CD4-positive, alpha-beta T cell treated with Interleukin-15 for 4 hours (primary cell): ENCODE measurements at regions not wholly inside any gene's neighbourhood (a gene's known extent, or its start where the extent isn't known, plus 50 kb on each side); places are given as distances from the start of the nearest gene placed in this dataset.
A peak's percentile ranks its signal among the peaks of the same experiment; 100 is the strongest.

Experiments used
- DNase-seq: peaks from one replicate; pipeline ENCODE4 v3.0.0-alpha.2; 2020; ENCODE audit warnings: low spot score

- no peak for DNase-seq
Measured at GRCh38 chr5:77948476-77948875, 172.3 kb upstream of the TBCA start.

DNA sequence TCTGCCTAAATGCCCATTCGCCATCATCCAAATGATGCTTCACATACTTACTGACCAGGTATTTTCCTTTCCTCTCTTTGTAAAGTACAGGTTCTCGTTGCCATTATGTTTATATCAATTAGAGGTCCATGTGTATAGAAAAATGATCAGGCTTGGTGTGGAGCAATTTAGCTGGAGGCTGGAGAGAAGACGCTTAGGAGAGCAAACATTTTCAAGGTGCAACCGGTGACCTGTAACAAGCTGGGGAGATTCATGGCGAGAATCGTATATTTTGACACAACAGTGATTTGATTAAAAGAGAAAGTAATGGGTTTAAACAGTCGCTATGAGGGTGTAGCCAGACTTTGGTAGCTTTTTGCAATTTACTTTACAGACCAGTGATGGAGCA, 170.9 kb upstream of the TBCA start:
- no peak for DNase-seq

- no peak for DNase-seq
Measured at GRCh38 chr5:77946381-77947040, 170.4 kb upstream of the TBCA start.

- no peak for DNase-seq
Measured at GRCh38 chr5:77945874-77946273, 169.7 kb upstream of the TBCA start.

DNA sequence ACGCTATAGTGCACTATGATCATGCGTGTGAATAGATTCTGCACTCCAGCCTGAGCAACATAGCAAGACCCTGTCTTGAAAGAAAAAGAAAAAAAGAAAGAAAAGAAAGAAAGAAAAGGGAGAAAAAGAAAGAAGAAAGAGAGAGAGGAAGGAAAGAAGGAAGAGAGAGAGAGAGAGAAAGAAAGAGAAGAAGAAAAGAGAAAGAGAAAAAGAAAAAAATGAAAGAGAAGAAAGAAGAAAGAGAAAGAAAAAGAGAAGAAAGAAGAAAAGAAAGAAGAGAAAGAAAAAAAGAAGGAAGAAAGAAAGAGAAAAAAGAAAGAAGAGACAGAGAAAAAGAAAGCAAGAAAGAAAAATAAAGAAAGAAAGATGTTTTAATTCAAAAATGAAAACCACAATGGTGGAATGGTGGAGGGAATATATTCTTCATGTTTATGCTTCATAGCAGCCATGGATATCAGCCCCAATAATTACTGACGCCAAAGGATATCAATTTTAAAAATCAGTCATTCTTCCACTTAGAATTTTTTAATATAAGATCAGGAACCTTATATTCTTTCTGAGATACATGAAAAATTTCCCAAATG, 168.7 kb upstream of the TBCA start:
- DNase-seq: no peak

DNA sequence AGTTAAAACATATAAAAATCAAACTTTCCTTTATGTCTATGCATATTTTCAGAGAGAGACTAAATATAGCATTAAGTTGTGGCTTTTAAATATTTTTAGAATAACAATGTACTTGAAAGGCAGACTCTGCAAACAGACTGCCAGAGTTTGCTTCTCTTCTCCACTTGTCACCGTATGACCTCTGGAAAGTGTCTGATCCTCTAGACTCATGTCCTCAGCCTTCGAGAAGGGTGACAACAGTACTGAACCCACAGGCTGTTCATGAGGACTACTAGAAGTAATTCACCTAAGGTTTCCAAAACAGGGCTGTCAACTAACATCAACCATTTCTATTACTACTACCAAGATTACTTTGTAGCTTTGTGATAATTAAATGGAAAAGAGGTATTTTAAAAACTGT, 167.7 kb upstream of the TBCA start:
- DNase-seq: no peak

DNA sequence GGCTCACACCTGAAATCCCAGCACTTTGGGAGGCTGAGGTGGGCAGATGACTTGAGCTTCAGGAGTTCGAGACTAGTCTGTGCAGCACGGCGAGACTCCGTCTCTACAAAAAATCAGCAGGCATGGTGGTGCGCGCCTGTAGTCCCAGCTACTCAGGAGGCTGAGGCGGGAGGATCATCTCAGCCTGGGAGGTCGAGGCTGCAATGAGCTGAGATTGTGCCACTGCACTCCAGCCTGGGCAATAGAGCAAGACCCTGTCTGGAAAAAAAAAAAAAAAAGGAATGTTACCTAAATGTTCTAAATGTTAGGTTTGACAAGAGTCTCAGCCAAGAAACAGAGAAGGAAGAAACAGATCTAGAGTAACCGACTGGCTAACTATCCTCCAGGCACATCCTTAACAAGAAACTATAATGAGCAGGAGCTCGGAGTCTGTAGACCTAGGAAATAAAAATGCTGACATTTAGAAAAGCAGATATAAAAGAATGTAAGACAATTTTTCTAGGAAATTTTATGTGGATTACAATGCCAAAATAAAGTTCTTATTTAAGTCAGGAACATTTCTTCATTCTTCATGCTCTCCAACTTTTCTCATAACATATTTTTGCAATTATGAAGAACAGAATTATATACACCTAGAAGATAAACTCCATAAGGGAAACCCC, 166.6 kb upstream of the TBCA start:
- DNase-seq: no peak

DNA sequence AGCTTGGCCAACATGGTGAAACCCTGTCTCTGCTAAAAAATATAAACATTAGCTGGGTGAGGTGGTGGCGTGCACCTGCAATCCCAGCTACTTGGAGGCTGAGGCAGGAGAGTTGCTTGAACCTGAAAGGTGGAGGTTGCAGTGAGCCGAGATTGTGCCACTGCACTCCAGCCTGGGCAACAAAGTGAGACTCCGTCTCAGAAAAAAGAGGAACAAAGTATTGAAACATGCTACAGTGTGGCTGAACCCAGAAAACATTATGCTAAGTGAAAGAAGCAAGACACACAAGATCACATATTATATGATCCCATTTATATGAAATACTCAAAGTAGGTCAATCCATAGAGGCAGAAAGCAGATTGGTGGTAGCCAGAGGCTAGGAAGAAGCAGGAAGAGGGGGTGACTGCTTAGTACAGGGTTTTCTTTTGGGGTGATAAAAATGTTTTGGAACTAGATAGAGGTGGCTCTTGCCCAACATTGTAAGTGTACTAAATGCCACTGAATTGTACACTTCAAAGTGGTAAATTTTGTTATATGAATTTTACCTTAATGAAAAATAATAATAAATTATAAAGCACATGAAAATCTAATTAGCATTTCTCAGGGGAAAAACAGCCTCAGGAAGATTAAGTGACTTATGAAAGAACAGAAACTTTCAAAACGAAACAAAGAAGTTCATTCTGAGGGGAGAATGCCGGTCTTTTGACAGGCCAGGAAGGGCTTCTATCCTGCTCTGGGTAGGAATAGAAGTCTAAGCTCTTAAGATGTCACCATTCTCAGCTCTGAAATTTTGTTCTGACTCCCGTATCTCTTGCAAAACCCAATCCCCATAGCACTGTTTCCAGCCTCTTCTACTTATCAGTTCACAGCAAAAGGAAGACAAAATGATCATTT, 161.1 kb upstream of the TBCA start:
- DNase-seq: no peak

GRCh38 chr5:77936365-77936693, 160.2 kb upstream of the TBCA start:
- no peak for DNase-seq

DNA sequence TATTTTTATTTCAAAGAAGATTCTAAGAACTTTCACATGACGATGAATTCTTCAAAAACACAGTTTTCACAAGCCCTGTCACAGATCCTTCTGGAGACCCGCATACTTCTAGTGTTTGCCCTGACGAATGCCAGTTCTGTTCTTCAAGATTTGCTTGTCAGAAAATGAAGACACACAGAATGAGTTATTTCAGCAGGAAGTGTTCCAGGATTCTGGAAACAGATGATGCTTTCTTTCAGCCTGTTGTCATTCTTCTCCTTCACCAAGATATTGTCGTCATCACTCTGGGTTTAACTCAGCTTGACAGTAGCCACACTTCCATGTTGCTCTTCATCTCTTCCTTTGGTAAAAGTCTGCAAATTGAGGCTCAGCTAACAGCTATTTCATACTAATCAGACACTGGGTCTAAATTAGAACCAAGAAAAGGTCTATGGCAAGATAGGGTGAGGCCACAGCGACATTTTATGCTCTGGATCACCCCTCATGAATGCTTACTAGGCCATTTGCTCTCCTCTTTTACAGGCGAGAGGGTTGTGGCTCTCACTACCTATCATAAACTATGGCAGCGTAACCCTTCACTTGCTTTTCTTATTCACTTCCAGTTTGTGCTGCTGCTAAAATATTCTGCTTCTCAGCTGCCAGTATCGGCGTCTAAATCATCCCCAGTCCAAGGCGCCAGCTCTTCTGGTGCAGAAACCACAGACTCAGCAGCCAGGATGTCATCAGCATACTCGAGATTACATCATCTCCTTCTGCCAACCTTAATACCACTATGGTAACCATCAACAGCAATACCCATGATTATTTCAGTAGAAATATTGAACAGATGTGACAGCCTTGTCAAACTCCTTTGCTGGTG, 159.6 kb upstream of the TBCA start:
- peak; percentile 12 for DNase-seq

- no peak for DNase-seq
Measured at GRCh38 chr5:77928776-77929300, 152.7 kb upstream of the TBCA start.

GRCh38 chr5:77926337-77926736, 150.2 kb upstream of the TBCA start:
- DNase-seq: no peak

DNA sequence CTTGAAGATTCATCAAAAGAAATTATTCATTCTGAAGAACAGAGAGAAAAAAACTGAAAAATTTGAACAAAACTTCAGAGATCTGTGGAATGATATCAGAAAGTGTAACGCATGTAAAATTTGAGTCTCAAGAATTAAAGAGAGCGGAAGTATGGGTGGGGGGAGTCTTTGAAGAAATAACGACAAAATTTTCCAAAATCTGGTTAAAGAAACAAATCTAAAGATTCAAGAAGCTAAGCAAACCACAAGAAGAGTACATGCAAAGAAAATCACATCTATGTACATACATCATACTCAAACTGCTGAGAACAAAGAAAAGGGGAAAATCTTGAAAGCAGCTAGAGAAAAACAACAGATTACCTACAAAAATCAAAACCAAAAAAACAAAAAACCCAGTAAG, 149.4 kb upstream of the TBCA start:
- DNase-seq: no peak

- DNase-seq: no peak
Measured at GRCh38 chr5:77924081-77924480, 147.9 kb upstream of the TBCA start.

GRCh38 chr5:77923666-77924065, 147.5 kb upstream of the TBCA start:
- no peak for DNase-seq

DNA sequence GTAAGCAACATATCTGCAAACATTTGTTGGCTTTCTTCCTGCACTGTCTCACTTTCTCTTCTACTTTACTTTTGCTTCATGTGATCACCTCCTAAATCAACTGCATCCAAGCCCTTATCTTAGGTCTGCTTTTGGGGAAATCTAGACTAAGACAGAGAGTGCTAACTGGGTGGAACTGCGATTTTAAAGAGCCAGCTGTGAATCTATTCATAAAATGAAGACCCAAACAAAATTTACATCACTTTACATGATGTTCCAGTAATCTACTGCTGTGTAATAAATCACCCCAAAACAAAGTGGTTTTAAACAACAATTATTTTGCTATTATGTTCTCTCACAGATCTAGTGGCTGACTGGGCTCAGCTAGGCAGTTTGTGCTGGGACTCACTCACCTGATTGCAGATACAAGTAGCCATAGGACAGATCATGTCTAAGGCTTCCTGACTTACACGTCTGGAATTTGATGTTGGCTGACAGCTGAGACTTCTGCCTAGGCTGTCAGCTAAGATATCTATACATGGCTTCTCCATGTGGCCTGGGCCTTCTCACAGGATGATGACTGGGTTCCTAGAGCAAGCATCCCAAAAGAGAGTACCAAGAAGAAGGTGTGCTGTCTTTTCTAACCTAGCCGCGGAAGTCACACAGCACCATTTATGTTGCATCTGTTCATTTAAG, 145.1 kb upstream of the TBCA start:
- no peak for DNase-seq

DNA sequence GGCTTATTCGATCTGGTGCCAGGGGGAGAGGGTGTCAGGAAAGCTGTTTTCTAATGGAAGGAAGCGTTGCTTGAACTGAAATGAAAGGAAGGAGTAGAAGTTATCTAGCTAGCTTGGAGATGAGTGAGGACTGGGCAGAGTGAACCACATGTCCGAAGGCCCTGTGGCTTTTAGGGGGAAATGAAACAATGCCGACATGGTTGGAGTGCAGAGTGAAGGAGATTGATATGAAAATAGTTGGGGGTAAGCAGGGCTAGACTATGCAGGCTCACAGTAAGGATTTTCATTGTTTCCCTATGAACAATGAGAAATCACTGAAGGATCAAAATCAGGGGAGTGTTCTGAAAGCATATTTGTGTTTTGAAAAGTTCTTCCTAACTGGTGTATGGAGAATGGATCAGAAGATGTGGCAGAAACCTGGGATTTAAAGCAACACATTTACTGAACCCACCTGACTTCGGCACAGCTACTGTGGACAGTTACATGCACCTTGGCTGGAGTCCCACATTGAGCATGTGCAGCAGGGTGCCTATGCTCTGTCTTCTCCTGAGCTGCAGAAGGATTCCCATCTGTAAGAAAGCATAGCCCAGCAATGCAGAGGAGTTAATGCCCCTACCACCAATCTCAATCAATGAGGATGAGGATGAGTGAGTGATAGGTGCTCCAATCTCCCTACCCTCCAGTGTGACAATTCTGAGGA, 144.4 kb upstream of the TBCA start:
- DNase-seq: no peak

GRCh38 chr5:77915346-77915745, 139.2 kb upstream of the TBCA start:
- DNase-seq: no peak

- no peak for DNase-seq
Measured at GRCh38 chr5:77912721-77913120, 136.6 kb upstream of the TBCA start.

DNA sequence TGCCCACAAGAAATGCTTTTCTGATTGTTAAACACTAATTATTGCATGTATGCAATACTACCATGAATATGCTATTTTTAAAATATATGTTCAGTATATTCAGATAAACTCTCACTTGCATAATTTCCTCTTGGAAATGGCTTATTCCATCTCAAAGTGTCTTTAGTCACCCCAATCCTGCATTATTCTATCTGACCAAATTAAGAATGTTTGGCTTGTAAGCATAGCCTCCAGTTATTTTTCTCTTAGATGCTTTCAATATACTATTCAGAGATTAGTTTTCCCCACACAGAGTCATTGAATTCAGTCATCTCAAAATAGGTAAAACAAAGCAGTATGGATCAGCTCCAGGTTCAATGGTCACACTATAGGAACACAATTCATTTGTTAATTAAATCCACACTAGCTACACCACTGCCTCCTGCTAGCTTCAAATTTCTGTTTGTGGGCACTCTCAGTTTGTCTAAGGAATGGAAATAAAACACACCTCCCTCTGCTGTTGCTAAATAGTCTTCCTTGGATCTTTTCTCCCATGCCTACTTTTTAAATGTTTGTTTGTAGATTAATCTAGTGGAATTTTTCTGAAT, 134.6 kb upstream of the TBCA start:
- no peak for DNase-seq
